Activated gamma-delta T cell treated with anti-CD3 and anti-CD28 coated beads, Interleukin-2, amount 50 U/mL, for 16 hours (primary cell): ENCODE measurements at regions not wholly inside any gene's neighbourhood (a gene's known extent, or its start where the extent isn't known, plus 50 kb on each side); places are given as distances from the start of the nearest gene placed in this dataset.
"Not testable (repeated sequence)": the region's sequence is repeated elsewhere in the genome, so short reads cannot be mapped to it uniquely, and the experiment has no call there.

Experiments
- DNase-seq: peaks from one replicate; pipeline ENCODE4 v3.0.0-alpha.2; 2020; ENCODE audit warnings: low read depth

DNA sequence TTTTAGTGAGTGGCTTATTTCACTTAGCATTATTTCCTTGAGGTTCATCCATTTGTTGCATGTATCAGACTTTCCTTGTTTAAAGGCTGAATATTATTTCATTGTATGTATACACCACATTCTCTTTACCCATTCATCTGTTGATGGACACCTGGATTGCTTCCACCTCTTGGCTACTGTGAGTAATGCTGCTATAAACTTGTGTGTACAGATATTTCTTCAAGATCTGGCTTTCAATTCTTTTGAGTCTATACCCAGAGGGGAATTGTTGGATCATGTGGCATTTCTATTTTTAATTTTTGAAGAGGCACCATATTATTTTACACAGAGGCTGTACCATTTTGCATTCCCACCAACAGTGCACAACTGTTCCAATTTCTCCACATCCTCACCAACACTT is 313.5 kb downstream of the RPLP1 start:
- no peak for DNase-seq

DNA sequence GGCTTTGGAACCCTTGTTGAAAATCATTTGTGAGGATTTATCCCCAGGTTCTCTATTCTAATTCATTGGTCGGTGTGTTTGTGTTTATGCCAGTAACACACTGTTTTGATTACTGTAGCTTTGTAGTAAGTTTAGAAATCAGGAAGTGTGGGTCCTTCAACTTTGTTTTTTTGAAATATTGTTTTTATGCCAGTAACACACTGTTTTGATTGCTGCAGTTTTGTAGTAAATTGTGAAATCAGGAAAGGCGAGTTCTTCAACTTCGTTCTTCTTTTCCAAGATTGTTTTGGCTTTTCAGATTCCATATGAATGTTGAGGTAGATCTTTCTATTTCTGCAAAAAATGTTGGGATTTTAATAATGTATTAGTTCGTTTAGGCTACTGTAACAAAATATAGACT is 314.6 kb downstream of the RPLP1 start:
- DNase-seq = no peak

DNA sequence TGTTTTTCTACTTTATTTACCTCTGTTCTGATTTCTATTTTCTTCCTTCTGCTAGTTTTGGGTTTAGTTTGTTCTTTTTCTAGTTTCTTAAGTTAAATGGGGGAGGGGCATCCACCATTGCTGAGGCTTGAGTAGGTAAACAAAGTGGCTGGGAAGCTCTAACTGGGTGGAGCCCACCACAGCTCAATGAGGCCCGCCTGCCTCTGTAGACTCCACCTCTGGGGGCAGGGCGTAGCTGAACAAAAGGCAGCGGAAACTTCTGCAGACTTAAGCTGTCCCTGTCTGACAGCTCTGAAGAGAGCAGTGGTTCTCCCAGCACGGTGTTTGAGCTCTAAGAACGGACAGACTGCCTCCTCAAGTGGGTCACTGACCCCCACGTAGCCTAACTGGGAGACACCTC is 316.7 kb downstream of the RPLP1 start:
- not testable (repeated sequence) for DNase-seq

DNA sequence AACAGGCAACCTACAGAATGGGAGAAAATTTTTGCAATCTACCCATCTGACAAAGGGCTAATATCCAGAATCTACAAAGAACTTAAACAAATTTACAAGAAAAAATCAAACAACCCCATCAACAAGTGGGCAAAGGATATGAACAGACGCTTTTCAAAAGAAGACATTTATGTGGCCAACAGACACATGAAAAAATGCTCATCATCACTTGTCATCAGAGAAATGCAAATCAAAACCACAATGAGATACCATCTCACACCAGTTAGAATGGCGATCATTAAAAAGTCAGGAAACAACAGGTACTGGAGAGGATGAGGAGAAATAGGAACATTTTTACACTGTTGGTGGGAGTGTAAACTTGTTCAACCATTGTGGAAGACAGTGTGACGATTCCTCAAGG is 321.6 kb downstream of the RPLP1 start:
- DNase-seq = not testable (repeated sequence)

DNA sequence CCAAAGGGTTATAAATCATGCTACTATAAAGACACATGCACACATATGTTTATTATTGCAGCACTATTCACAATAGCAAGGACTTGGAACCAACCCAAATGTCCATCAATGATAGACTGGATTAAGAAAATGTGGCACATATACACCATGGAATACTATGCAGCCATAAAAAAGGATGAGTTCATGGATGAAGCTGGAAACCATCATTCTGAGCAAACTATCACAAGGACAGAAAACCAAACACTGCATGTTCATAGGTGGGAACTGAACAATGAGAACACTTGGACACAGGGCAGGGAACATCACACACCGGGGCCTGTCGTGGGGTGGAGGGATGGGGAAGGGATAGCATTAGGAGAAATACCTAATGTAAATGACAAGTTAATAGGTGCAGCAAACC is 322.1 kb downstream of the RPLP1 start:
- DNase-seq = not testable (repeated sequence)

DNA sequence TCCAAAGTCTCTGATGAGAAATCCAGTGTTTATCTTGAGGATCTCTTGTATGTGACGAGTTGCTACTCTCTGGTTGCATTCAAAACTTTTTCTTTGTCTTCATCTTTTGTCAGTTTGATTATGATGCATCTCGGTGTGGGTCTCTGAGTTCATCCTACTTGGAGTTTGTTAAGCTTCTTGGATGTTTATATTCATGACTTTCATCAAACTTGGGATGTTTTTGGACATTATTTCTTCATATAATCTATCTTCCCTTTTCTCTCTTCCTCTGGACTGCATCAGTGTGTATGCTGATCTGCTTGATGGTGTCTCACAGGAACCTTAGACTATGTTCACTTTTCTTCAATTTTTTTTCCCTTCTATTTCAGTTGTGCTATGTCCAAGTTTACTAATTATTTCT is 320.4 kb downstream of the TLE3 start:
- no peak for DNase-seq

DNA sequence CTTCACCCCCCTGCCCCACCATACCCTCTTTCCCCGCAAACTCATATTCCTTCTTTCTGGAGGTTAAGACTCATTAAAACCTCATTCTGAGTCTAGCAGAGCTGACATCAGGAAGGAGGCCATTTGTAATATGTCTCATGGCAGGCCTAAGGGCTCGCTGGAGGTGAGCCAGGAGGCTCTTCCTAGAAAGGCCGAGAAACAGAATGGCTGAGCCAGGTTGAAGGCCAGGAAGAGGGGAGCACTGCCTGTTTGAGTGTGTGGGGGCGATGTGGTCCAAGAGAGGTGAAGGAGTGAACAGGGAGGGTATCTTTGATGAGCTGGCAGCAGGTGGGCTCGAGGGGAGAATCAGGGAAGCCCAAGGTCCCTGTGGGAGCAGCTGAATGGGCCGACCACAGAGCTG is 317.3 kb downstream of the TLE3 start:
- no peak for DNase-seq

DNA sequence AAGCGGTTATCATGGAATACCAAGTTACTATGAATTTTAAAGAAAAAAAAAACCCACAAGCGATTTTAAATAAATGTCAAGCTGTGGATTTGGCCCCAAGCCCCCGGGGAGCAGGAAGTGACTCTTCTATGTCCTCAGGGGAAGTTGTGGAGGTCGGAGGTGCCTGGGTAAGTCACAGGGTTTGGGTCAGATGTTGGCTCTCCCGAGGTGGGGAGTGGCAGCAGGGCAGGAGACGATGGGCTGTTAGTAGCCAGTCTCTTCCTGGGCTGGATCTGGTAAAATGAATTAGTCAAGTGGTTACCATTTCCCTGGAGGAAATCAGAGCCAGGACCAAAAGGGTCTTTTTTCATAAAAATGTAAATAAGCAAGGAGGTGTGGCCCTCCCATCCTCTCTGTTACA is 316.7 kb downstream of the TLE3 start:
- DNase-seq = no peak

DNA sequence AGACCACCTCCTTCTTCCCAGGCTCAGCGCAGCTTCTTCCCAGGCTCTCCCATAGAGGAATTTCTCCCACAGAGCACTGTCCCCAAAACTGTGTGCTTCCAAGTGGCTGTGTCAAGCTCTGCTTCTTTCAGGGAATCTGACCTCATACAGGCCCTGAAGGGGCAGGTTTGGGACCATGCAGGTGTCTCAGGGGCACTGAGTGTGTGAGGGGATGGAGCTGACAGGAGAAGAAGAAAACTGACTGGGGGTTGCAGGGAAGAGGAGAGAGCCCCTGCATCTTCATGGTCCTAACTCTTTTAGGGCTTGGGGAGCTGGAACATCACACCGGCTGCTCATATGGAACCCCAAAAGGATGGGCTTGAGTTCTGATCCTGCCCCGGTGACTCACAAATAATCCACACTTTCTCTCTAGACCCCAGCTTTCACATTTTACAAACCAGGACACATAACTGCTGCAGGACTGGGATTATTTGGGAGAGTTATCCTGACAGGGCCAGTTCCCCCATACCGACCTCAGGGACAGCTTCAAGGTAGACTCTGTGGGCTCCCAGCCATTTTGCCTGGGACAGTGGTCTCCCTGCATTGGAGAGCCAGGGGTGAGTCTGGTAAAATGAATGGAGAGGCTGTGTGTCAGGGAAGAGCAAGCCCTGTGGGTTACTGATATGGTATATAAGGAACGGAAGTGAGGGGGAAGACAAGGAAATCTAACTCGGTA is 316.1 kb downstream of the TLE3 start:
- DNase-seq = no peak

DNA sequence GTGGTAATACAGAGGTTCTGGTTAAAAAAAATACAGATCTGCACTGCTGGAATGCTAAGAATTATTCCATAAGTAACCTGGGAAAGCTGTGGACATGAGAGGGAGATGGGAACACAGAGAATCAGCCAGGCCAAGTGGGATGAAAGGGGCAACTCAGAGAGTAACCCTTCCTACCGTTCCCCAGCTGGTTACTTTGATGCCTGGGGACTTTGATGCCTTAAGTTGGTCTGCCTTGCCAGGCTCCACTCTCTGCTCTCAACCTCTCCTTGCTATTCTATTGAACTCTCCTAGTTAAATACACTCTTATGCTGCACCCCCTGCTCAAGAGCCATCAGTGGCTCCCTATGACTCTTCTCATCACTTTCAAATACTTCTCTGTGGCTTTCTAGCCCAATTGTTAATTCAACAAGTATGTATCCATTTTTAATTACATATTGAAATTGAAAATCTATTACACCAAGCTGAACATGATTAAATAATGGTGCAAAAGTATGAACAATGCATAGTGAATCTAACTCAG is 315.5 kb downstream of the TLE3 start:
- DNase-seq = no peak

DNA sequence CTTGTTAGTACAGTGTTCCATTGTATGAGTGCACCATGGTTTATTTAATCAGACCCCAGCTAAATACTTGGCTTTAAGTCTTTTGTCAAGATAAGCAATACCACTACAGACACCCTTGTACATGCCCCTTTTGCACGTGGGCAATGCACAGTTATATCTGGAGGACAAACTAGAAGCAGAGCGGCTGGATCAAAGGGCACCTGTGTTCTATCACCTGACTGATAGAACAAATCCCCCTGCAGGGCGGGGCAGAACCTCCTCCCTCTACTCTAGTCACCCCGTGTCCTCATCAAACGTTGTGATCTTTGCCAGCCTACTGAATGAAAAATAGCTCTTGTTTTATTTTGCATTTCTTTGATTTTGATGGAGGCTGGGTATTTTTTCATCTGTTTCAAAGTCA is 314.9 kb downstream of the TLE3 start:
- DNase-seq = no peak

DNA sequence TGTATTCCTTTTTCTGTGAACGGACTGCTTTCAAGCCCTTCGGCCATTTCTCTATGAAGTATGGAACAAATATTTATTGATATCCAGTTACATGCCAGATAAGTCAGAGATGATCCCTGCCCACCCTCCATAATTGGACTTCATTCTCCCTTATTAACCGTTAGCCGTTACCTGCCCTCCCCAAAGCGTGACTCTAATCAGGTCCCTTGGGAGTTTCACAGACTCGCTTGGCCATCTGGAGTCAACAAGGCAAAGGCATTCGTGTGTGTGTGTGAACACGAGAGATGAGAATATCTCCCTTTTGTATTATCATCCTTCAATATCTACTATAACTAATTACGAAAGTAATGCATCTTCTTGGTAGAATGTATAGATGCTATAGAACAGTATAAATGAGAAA is 314.5 kb downstream of the TLE3 start:
- DNase-seq = no peak

DNA sequence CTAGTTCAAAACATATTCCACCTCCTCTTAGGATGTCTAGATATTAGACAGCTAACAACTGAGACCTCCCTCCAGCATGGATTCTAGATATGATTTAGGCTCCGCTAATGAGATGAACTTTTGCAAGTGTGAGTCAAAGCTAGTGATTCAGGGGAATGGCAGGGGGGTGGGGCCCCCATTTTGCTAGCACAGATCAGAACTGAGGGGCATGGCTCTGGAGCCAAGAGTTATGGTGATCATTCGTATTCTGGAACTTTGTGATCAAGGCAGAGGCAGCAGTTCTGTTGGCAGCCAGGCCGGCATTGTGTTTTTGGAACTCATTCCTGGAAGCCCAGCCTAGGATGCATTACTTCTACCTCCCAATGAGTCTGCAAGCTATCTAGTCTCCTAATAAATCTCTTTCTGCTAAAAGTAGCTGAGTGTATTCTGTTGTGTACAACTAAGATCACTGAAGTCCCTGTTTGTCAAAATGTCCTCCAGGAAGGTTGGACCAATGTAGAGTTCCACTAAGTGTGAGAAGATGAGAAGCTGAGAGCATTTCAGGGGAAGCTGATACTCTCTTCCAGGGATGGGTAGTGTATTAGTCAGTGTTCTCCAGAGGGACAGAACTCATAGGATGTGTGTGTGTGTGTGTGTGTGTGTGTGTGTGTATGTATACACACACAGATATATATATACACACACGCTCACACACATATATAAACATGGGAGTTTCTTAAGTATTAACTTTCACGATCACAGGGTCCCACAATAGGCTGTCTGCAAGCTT is 312.7 kb downstream of the TLE3 start:
- DNase-seq = no peak

DNA sequence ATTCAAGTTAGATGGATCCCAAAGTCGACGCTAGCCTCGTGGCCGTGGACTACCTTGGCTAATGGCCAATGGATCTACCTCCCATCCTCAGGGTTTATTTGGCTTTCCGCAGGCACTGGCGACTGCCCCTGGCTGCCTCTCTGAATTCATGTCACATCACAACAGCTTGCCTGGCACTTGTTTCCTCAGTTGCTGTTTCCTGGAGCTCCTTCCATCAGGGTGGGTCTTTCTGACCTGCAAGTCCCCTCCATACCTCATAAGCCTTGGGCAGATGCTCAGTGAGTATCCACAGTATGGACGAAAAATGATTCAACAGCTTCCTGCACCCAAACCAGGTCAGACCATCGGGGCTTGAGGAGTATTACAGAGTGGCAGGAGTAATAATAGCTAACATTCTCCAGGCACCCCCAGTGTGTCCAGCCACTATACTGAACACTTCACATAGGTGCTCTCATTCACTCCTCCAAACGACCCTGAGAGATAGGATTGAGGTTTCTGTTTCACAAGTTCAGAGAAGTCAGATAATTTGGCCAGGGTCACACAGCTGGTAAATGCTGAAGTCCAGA is 311.5 kb downstream of the TLE3 start:
- no peak for DNase-seq

DNA sequence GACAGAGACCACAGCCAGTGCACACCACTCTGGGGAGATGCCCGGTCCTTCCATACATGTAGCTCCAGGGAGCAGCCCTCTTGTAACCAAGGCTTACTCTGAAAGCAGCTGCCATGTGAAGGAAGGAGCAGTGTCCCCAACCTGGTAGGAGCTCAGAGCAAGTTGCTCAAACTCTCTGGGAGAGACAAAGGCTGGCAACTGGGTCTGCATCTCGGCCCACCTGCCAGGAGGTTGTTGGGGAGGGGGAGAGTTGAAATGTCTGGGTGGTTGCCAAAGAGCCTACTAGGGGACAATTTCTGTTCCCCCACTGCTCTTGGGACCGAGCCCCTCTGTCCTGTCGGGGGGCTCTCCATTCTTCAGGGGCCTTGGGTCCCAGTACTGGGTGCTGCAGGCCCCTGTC is 309.9 kb downstream of the TLE3 start:
- no peak for DNase-seq

DNA sequence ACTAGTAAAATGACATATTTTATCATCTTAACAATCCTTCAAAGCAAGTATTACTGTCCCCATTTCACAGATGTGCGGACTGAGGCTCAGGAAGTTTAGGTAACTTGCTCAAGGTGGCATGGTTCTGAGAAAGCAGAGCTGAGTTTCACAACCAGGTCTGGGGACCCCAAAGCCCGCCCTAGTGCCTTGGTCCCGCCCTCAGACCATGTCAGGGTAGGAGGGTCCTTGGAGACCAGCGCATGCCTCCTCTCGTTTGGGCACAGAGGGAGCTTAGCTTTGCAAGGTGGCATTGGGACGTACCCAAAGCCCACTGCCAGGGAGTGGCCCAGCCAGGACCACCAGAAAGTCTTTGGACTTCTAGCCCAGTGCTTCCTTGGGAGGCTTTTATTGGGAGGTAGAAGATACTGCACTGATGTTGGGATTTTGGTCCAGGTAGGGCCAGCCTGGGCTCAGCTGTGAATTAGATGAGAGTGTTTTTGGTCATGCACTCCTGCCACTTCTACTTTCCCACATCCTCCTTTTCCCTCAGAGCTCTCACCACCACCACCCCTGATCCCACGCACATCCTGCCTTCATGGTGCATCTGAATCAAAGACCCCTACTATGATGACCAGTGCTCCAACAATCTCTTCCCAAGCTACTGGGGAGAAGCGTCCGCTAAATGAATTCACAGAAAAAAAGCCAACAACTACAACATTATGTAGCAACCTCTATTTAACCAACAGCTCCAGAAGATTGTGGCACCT is 307.9 kb downstream of the TLE3 start:
- no peak for DNase-seq

DNA sequence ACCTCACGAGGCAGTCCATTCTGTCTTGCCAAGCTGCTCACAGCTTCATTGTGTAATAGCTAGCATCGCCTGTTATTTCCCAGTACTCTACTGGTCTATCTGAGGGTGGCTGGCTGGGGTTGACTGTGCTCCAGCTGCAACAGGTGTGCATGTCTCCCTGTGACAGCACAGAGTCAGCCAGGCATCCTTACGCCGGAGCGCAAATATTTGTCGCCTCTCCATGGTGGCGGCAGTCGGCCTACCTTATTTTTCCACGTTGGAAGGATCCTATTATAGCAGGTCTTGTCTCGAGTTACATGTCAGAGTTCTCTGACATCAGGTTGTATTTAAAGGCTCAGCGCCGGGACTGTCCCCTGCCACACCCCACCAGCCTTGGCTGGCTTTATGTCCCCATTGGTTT is 307.1 kb downstream of the TLE3 start:
- DNase-seq = no peak

DNA sequence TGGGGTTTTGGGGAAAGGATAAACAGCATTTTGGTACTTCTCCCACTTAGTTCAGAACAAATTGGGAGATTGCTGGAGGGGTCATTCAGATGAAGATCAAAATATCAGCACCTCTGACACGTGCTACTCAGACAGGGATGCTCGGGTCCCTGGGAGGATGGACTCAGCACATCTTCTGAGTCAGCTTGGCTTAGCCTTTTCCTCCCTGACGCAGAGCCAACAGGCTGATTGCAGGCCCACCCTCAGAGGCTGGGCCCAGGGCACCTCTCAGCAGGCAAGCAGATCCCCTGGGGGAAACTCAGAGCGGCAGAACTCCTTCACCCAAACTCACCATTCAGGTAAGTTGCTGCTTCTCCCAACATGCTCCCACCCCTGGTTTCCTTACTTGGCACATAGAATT is 304.9 kb downstream of the TLE3 start:
- no peak for DNase-seq

DNA sequence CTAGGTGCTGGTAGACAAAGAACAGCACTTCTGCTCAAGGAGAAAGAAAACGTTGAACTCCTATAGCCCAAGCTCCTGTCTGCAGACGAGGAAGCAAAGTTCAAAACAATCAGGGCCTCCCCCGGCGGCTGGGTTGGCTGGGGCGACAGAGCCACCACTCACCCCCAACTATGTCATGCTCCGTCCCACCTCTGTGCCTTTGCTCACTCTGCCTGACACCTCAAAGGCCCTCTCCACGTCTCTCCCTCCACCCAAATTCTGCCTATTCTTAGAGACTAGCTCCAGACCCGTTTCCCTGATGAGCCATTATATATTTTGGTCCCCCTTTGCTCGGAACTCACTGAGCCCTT is 304.3 kb downstream of the TLE3 start:
- no peak for DNase-seq

DNA sequence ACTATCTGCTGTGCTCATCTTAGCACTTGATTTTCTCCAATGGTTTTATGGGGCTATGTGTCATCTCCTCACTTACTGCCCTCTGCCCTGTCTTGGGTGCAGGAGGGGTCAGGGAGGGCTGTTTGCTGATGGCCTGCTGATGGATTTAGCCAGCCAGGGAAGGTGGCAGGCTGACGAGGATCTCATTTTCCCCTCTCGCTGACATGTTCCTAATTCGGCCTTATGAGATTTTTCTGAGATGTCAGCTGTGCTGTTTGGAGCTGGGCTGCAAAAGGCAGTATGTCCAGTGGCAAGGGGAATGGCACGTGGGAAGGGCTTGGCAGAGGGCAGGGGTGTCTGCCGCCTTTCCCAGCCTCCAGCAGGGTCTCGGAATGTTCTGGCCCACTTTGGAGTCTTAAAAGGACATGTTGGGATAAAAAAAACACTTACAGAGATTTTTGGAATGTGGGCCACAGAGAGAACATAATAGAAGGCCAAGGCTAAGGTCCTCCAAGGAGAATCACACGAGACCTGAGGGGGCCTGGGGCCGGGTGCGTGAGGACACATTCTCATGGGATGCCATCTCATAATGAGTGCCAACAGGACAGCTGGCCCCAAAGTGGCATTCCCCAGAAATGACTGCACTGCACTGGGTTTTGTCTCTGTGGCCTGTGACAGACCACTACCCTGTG is 303.8 kb downstream of the TLE3 start:
- no peak for DNase-seq

DNA sequence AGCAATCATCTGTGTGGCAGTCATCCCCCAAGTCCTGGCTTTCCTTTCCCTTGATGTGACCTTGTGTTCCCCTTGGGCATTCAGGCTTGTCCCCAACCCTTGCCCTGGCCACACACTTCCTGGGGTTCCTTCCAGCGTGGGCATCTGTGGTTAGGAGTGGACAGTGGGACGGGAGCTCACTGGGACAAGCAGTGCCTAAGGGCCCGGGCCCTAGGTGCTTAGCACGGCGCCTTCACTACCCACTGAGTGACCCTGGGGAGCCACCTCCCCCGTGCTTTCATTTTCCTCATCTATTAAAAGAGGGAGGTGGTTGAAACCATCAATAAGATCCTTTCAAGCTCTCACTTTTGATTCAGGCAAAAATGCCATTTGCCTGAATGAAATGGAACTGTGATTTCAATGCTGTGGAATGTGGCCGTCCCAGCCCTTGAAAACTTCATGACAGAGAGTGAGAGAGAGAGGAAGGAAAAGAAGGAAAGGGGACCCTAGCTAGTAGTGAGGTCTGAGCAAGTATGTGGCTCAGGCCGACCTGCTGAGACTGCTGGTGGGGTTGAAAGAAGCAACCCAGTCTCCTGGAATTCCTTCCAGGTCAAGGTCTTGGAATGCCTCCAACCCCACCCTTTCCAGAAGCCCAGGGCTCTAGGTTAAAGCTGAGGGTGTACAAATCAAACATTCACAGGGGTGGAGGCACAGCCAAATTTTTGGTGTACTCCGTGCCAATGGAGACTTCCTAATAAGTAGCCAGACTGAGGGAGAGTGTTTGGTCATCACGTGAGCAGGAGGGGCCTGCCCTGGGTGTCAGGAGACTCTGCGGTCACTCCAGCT is 302.9 kb downstream of the TLE3 start:
- no peak for DNase-seq
